ENCODE measurements at regions not wholly inside any gene's neighbourhood (a gene's known extent, or its start where the extent isn't known, plus 50 kb on each side); places are given as distances from the start of the nearest gene placed in this dataset.

- Histone ChIP-seq H3K27me3 (no peaks in the 10 kb centered on the region), H3K36me3 (no peaks in the 10 kb centered on the region), H3K4me3 (no peak overlapping the region), H3K9me3 (no peaks in the 10 kb centered on the region), H3K27ac (no peak overlapping the region), H3K4me1 (no peaks in the 10 kb centered on the region)
- intact Hi-C loops (cut with DNase I): no loop called here
- no peak for DNase-seq (ENCODE audit: low spot score in 2 of 2)
- TF ChIP-seq CTCF (IDR thresholded peaks at IDR 0.05): no peak
These were observed 62.9 kb downstream of the GLRX5 start for GRCh38 chr14:95597784-95598211.

- H3K27ac ChIP-seq: no peak overlapping the region
- no peaks in the 10 kb centered on the region for H3K4me1 ChIP-seq
- intact Hi-C loops (cut with DNase I): no loop called here
- H3K27me3 ChIP-seq: no peaks in the 10 kb centered on the region
- H3K4me3 ChIP-seq: no peak overlapping the region
- TF ChIP-seq CTCF (IDR thresholded peaks at IDR 0.05): no peak
- H3K9me3 ChIP-seq: no peaks in the 10 kb centered on the region
- no peaks in the 10 kb centered on the region for H3K36me3 ChIP-seq
- DNase-seq (ENCODE audit: low spot score in 2 of 2): no peak
These were observed 66.8 kb downstream of the GLRX5 start for GRCh38 chr14:95601650-95602049.

GRCh38 chr14:95603415-95603814 is 68.6 kb downstream of the GLRX5 start:
- no peak for DNase-seq (ENCODE audit: low spot score in 2 of 2)
- Histone ChIP-seq H3K36me3 (no peaks in the 10 kb centered on the region), H3K9me3 (no peaks in the 10 kb centered on the region), H3K27me3 (no peaks in the 10 kb centered on the region), H3K4me3 (no peak overlapping the region), H3K4me1 (no peaks in the 10 kb centered on the region), H3K27ac (no peak overlapping the region)
- intact Hi-C loops (cut with DNase I): no loop called here
- no peak for TF ChIP-seq CTCF (IDR thresholded peaks at IDR 0.05)

DNA sequence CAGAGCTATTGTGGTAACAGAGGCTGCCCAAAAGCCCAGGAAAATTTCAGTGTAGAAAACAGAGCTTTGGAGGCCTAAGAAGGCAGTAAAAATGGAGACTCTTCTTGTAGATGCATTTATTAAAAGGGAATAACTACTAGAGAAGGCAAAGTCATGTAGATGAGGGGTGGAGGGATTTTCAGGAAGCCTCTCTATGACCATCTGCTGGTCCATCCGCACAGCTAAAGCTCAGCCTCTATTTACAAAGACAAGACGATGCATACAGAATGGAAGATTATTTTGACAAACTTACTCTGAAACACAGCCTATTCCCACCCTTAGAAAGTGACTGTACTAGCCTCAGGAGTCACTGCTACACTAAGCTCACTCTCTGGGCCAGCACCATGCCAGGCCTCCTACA is 71.4 kb downstream of the GLRX5 start:
- intact Hi-C loops (cut with DNase I): no loop called here
- TF ChIP-seq CTCF (IDR thresholded peaks at IDR 0.05): no peak
- Histone ChIP-seq H3K36me3 (no peaks in the 10 kb centered on the region), H3K27me3 (no peaks in the 10 kb centered on the region), H3K9me3 (no peaks in the 10 kb centered on the region), H3K4me1 (no peaks in the 10 kb centered on the region), H3K4me3 (no peak overlapping the region), H3K27ac (no peak overlapping the region)
- no peak for DNase-seq (ENCODE audit: low spot score in 2 of 2)

- Histone ChIP-seq H3K27ac (no peak overlapping the region), H3K9me3 (no peaks in the 10 kb centered on the region), H3K4me1 (no peaks in the 10 kb centered on the region), H3K36me3 (no peaks in the 10 kb centered on the region), H3K4me3 (no peak overlapping the region), H3K27me3 (no peaks in the 10 kb centered on the region)
- intact Hi-C loops (cut with DNase I): no loop called here
- DNase-seq (ENCODE audit: low spot score in 2 of 2): no peak
- TF ChIP-seq CTCF (IDR thresholded peaks at IDR 0.05): no peak
These were observed 73.9 kb downstream of the GLRX5 start for GRCh38 chr14:95608637-95609235.
